ENCODE measurements at regions not wholly inside any gene's neighbourhood (a gene's known extent, or its start where the extent isn't known, plus 50 kb on each side); places are given as distances from the start of the nearest gene placed in this dataset.

GRCh38 chr4:167290678-167291077 is 56.4 kb upstream of the SPOCK3 start:
- H3K4me2 ChIP-seq (ENCODE audit: low read length) = no peak overlapping the region
- H2BK120ac ChIP-seq (ENCODE audit: low read depth, low read length) = no peak overlapping the region
- H3K23ac ChIP-seq (ENCODE audit: low read length) = no peak overlapping the region
- H3K27me3 ChIP-seq (ENCODE audit: insufficient read depth, low read length, poor library complexity) = no peaks in the 10 kb centered on the region
- H3K56ac ChIP-seq (ENCODE audit: low read length) = no peak overlapping the region
- no peak overlapping the region for H3K18ac ChIP-seq (ENCODE audit: low read length)
- no peaks in the 10 kb centered on the region for H3K4me1 ChIP-seq (ENCODE audit: control insufficient read depth, low read depth, low read length)
- H4K5ac ChIP-seq (ENCODE audit: low read length) = no peak overlapping the region
- H2BK5ac ChIP-seq (ENCODE audit: low read length) = no peak overlapping the region
- no peak overlapping the region for H4K8ac ChIP-seq (ENCODE audit: low read depth, low read length)
- H2BK15ac ChIP-seq (replicated peaks; ENCODE audit: low read depth) = no peak overlapping the region
- no peaks in the 10 kb centered on the region for H3K79me2 ChIP-seq (ENCODE audit: control insufficient read depth, insufficient read depth, low read length)
- no peak overlapping the region for H3K9ac ChIP-seq (ENCODE audit: low read length)
- H3K4ac ChIP-seq (ENCODE audit: low read depth, low read length) = no peak overlapping the region
- H3K4me3 ChIP-seq (ENCODE audit: low read length) = no peak overlapping the region
- DNase-seq = peak; percentile 31
- no peak overlapping the region for H3K27ac ChIP-seq (ENCODE audit: low read depth, low read length)
- H3K36me3 ChIP-seq (ENCODE audit: control insufficient read depth, insufficient read depth, low read length) = no peaks in the 10 kb centered on the region
- no peaks in the 10 kb centered on the region for H3K79me1 ChIP-seq (ENCODE audit: low read length)
- no peak overlapping the region for H2AK5ac ChIP-seq (ENCODE audit: low read length)

DNA sequence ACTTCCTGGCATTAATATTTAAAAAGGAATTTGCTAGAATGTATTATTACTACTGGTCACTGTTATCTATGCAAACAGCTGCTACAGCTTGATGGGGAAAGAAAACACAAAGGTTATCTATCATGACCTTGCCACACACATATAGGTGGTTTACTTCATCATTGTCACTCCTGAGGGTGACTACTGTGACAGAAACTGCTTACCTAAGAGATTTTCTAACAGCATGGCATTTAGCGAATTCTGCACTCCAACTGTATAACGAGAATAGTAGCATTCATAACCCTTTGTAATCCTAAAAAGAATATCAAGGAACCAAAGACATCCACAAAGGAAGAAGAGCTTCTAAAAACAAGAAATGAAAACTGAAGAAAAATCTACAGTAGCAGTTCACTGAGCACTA is 74.6 kb upstream of the SPOCK3 start:
- H3K56ac ChIP-seq (ENCODE audit: low read length) = no peak overlapping the region
- no peak overlapping the region for H2BK15ac ChIP-seq (replicated peaks; ENCODE audit: low read depth)
- H4K5ac ChIP-seq (ENCODE audit: low read length) = no peak overlapping the region
- no peak overlapping the region for H3K27ac ChIP-seq (ENCODE audit: low read depth, low read length)
- WGBS (ENCODE audit: extremely low coverage, insufficient coverage, low lambda C conversion rate) = no CpG with 5 or more reads among the region's 2 CpGs
- no peaks in the 10 kb centered on the region for H3K79me1 ChIP-seq (ENCODE audit: low read length)
- no peak for DNase-seq
- no peak overlapping the region for H3K23ac ChIP-seq (ENCODE audit: low read length)
- no peak overlapping the region for H3K4ac ChIP-seq (ENCODE audit: low read depth, low read length)
- no peaks in the 10 kb centered on the region for H3K27me3 ChIP-seq (ENCODE audit: insufficient read depth, low read length, poor library complexity)
- no peaks in the 10 kb centered on the region for H3K4me1 ChIP-seq (ENCODE audit: control insufficient read depth, low read depth, low read length)
- H3K36me3 ChIP-seq (ENCODE audit: control insufficient read depth, insufficient read depth, low read length) = no peaks in the 10 kb centered on the region
- H3K4me3 ChIP-seq (ENCODE audit: low read length) = no peak overlapping the region
- no peak overlapping the region for H2BK120ac ChIP-seq (ENCODE audit: low read depth, low read length)
- no peak overlapping the region for H3K9ac ChIP-seq (ENCODE audit: low read length)
- no peak overlapping the region for H2BK5ac ChIP-seq (ENCODE audit: low read length)
- H3K18ac ChIP-seq (ENCODE audit: low read length) = no peak overlapping the region
- H2AK5ac ChIP-seq (ENCODE audit: low read length) = no peak overlapping the region
- H4K8ac ChIP-seq (ENCODE audit: low read depth, low read length) = no peak overlapping the region
- H3K4me2 ChIP-seq (ENCODE audit: low read length) = no peak overlapping the region
- no peaks in the 10 kb centered on the region for H3K79me2 ChIP-seq (ENCODE audit: control insufficient read depth, insufficient read depth, low read length)

DNA sequence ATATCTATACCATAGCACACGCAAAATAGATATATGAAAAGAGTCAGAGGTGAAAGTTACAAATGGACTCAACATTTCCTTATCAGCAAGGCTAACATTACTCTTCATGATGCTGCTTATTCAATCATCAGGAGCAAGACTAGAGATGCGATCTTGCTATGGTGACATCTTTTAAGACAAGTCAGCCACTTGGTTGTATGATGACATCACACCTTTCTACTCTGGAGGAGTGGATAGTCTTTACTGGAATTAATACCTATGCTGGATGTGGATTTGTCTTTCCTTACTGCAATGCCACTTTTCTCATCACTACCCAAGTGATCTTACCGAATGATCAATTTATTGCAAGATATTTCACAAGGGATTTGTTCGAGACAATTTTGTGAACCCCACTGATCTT is 87.0 kb upstream of the SPOCK3 start:
- no peak overlapping the region for H2BK120ac ChIP-seq (ENCODE audit: low read depth, low read length)
- no peak for DNase-seq
- no peaks in the 10 kb centered on the region for H3K36me3 ChIP-seq (ENCODE audit: control insufficient read depth, insufficient read depth, low read length)
- H3K4me1 ChIP-seq (ENCODE audit: control insufficient read depth, low read depth, low read length) = no peaks in the 10 kb centered on the region
- no CpG with 5 or more reads among the region's 4 CpGs for WGBS (ENCODE audit: extremely low coverage, insufficient coverage, low lambda C conversion rate)
- H3K56ac ChIP-seq (ENCODE audit: low read length) = no peak overlapping the region
- no peak overlapping the region for H4K5ac ChIP-seq (ENCODE audit: low read length)
- H3K27ac ChIP-seq (ENCODE audit: low read depth, low read length) = no peak overlapping the region
- H3K79me1 ChIP-seq (ENCODE audit: low read length) = no peaks in the 10 kb centered on the region
- no peak overlapping the region for H2BK15ac ChIP-seq (replicated peaks; ENCODE audit: low read depth)
- H3K4me2 ChIP-seq (ENCODE audit: low read length) = no peak overlapping the region
- no peak overlapping the region for H3K18ac ChIP-seq (ENCODE audit: low read length)
- no peaks in the 10 kb centered on the region for H3K27me3 ChIP-seq (ENCODE audit: insufficient read depth, low read length, poor library complexity)
- no peak overlapping the region for H3K23ac ChIP-seq (ENCODE audit: low read length)
- no peak overlapping the region for H3K4me3 ChIP-seq (ENCODE audit: low read length)
- H2AK5ac ChIP-seq (ENCODE audit: low read length) = no peak overlapping the region
- H2BK5ac ChIP-seq (ENCODE audit: low read length) = no peak overlapping the region
- H3K79me2 ChIP-seq (ENCODE audit: control insufficient read depth, insufficient read depth, low read length) = no peaks in the 10 kb centered on the region
- H3K9ac ChIP-seq (ENCODE audit: low read length) = no peak overlapping the region
- no peak overlapping the region for H4K8ac ChIP-seq (ENCODE audit: low read depth, low read length)
- H3K4ac ChIP-seq (ENCODE audit: low read depth, low read length) = no peak overlapping the region

DNA sequence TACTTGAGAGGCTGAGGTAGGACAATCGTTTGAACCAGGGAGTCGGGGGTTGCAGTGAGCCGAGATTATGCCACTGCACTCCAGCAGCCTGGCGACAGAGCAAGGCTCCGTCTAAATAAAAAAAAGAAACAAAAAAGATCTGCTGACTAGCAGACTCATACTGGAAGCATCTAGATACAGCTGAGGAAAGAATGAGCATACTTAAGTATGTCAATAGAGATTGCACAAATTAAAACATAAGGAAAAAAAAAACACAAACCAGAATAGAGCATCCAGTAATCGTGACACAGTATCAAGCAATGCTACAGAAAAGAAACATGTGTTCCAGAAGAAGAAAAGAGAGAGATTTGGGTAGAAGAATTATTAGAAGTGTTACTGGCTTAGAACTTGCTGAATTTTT is 105.5 kb upstream of the SPOCK3 start:
- no peak overlapping the region for H3K56ac ChIP-seq (ENCODE audit: low read length)
- H3K4me1 ChIP-seq (ENCODE audit: control insufficient read depth, low read depth, low read length) = no peaks in the 10 kb centered on the region
- WGBS (ENCODE audit: extremely low coverage, insufficient coverage, low lambda C conversion rate) = no CpG with 5 or more reads among the region's 6 CpGs
- no peaks in the 10 kb centered on the region for H3K36me3 ChIP-seq (ENCODE audit: control insufficient read depth, insufficient read depth, low read length)
- H2BK120ac ChIP-seq (ENCODE audit: low read depth, low read length) = no peak overlapping the region
- no peaks in the 10 kb centered on the region for H3K79me2 ChIP-seq (ENCODE audit: control insufficient read depth, insufficient read depth, low read length)
- H2AK5ac ChIP-seq (ENCODE audit: low read length) = no peak overlapping the region
- H3K4me2 ChIP-seq (ENCODE audit: low read length) = no peak overlapping the region
- H3K18ac ChIP-seq (ENCODE audit: low read length) = no peak overlapping the region
- no peaks in the 10 kb centered on the region for H3K79me1 ChIP-seq (ENCODE audit: low read length)
- no peak overlapping the region for H3K9ac ChIP-seq (ENCODE audit: low read length)
- no peak overlapping the region for H4K8ac ChIP-seq (ENCODE audit: low read depth, low read length)
- H2BK5ac ChIP-seq (ENCODE audit: low read length) = no peak overlapping the region
- H3K23ac ChIP-seq (ENCODE audit: low read length) = no peak overlapping the region
- H3K4ac ChIP-seq (ENCODE audit: low read depth, low read length) = no peak overlapping the region
- no peak for DNase-seq
- no peaks in the 10 kb centered on the region for H3K27me3 ChIP-seq (ENCODE audit: insufficient read depth, low read length, poor library complexity)
- no peak overlapping the region for H2BK15ac ChIP-seq (replicated peaks; ENCODE audit: low read depth)
- no peak overlapping the region for H4K5ac ChIP-seq (ENCODE audit: low read length)
- H3K27ac ChIP-seq (ENCODE audit: low read depth, low read length) = no peak overlapping the region
- no peak overlapping the region for H3K4me3 ChIP-seq (ENCODE audit: low read length)

- Histone ChIP-seq H3K27me3 (ENCODE audit: insufficient read depth, low read length, poor library complexity) (no peaks in the 10 kb centered on the region), H2AK5ac (ENCODE audit: low read length) (no peak overlapping the region), H3K4me2 (ENCODE audit: low read length) (no peak overlapping the region), H3K4me3 (ENCODE audit: low read length) (no peak overlapping the region), H3K79me2 (ENCODE audit: control insufficient read depth, insufficient read depth, low read length) (no peaks in the 10 kb centered on the region), H3K18ac (ENCODE audit: low read length) (no peak overlapping the region), H3K56ac (ENCODE audit: low read length) (no peak overlapping the region), H2BK5ac (ENCODE audit: low read length) (no peak overlapping the region), H3K23ac (ENCODE audit: low read length) (no peak overlapping the region), H2BK15ac (replicated peaks; ENCODE audit: low read depth) (no peak overlapping the region), H3K4ac (ENCODE audit: low read depth, low read length) (no peak overlapping the region), H4K5ac (ENCODE audit: low read length) (no peak overlapping the region), H3K4me1 (ENCODE audit: control insufficient read depth, low read depth, low read length) (no peaks in the 10 kb centered on the region), H3K9ac (ENCODE audit: low read length) (no peak overlapping the region), H2BK120ac (ENCODE audit: low read depth, low read length) (no peak overlapping the region), H3K36me3 (ENCODE audit: control insufficient read depth, insufficient read depth, low read length) (no peaks in the 10 kb centered on the region), H4K8ac (ENCODE audit: low read depth, low read length) (no peak overlapping the region), H3K27ac (ENCODE audit: low read depth, low read length) (no peak overlapping the region), H3K79me1 (ENCODE audit: low read length) (no peaks in the 10 kb centered on the region)
- WGBS (ENCODE audit: extremely low coverage, insufficient coverage, low lambda C conversion rate) = no CpG with 5 or more reads among the region's 3 CpGs
- DNase-seq = peak; percentile 62
Measured at GRCh38 chr4:167359711-167360110, 125.4 kb upstream of the SPOCK3 start.

- Histone ChIP-seq H4K5ac (ENCODE audit: low read length) (no peak overlapping the region), H3K36me3 (ENCODE audit: control insufficient read depth, insufficient read depth, low read length) (no peaks in the 10 kb centered on the region), H2BK15ac (replicated peaks; ENCODE audit: low read depth) (no peak overlapping the region), H3K4me3 (ENCODE audit: low read length) (no peak overlapping the region), H3K23ac (ENCODE audit: low read length) (no peak overlapping the region), H2AK5ac (ENCODE audit: low read length) (no peak overlapping the region), H3K27me3 (ENCODE audit: insufficient read depth, low read length, poor library complexity) (no peaks in the 10 kb centered on the region), H3K9ac (ENCODE audit: low read length) (no peak overlapping the region), H3K56ac (ENCODE audit: low read length) (no peak overlapping the region), H3K18ac (ENCODE audit: low read length) (no peak overlapping the region), H3K27ac (ENCODE audit: low read depth, low read length) (no peak overlapping the region), H3K4ac (ENCODE audit: low read depth, low read length) (no peak overlapping the region), H3K79me2 (ENCODE audit: control insufficient read depth, insufficient read depth, low read length) (no peaks in the 10 kb centered on the region), H2BK120ac (ENCODE audit: low read depth, low read length) (no peak overlapping the region), H3K4me1 (ENCODE audit: control insufficient read depth, low read depth, low read length) (no peaks in the 10 kb centered on the region), H4K8ac (ENCODE audit: low read depth, low read length) (no peak overlapping the region), H3K4me2 (ENCODE audit: low read length) (no peak overlapping the region), H2BK5ac (ENCODE audit: low read length) (no peak overlapping the region), H3K79me1 (ENCODE audit: low read length) (no peaks in the 10 kb centered on the region)
- DNase-seq = no peak
- no CpG with 5 or more reads among the region's 4 CpGs for WGBS (ENCODE audit: extremely low coverage, insufficient coverage, low lambda C conversion rate)
Measured at GRCh38 chr4:167379076-167379835, 145.0 kb upstream of the SPOCK3 start.
